HEK293T (cell line): ENCODE measurements at regions not wholly inside any gene's neighbourhood (a gene's known extent, or its start where the extent isn't known, plus 50 kb on each side); places are given as distances from the start of the nearest gene placed in this dataset.

Experiments used
- BHLHE40 ChIP-seq: fragments of 450-650 bp; IDR thresholded peaks from 2 replicates; pipeline ENCODE4 v1.6.1; 2016; ENCODE audit warnings: mild to moderate bottlenecking, moderate library complexity, borderline replicate concordance
- CTBP1 ChIP-seq: fragments of 450-650 bp; IDR thresholded peaks from 2 replicates; pipeline ENCODE4 v1.6.1; 2016; ENCODE audit warnings: borderline replicate concordance
- ELF4 ChIP-seq: fragments of 450-650 bp; IDR thresholded peaks from 2 replicates; pipeline ENCODE4 v1.6.1; 2017; ENCODE audit warnings: antibody characterized with exemption
- FOXA1 ChIP-seq: fragments of 450-650 bp; IDR thresholded peaks from 2 replicates; pipeline ENCODE4 v1.6.1; 2016; ENCODE audit warnings: mild to moderate bottlenecking
- FOXK2 ChIP-seq: fragments of 450-650 bp; IDR thresholded peaks from 2 replicates; pipeline ENCODE4 v1.6.1; 2016; ENCODE audit warnings: mild to moderate bottlenecking
- FOXM1 ChIP-seq: fragments of 450-650 bp; IDR thresholded peaks from 2 replicates; pipeline ENCODE4 v1.6.1; 2017; ENCODE audit warnings: mild to moderate bottlenecking, borderline replicate concordance
- L3MBTL2 ChIP-seq: fragments of 450-650 bp; conservative IDR thresholded peaks from 2 replicates; pipeline ENCODE4 v1.6.1; 2016; ENCODE audit warnings: mild to moderate bottlenecking
- LEF1 ChIP-seq: fragments of 450-650 bp; IDR thresholded peaks from 2 replicates; pipeline ENCODE4 v1.6.1; 2017; ENCODE audit warnings: mild to moderate bottlenecking, borderline replicate concordance
- NFRKB ChIP-seq: fragments of 450-650 bp; IDR thresholded peaks from 2 replicates; pipeline ENCODE4 v1.6.1; 2016; ENCODE audit warnings: mild to moderate bottlenecking, moderate library complexity
- SP1 ChIP-seq: fragments of 450-650 bp; IDR thresholded peaks from 2 replicates; pipeline ENCODE4 v1.6.1; 2017
- SUZ12 ChIP-seq: fragments of 450-650 bp; IDR thresholded peaks from 2 replicates; pipeline ENCODE4 v1.6.1; 2016; ENCODE audit warnings: mild to moderate bottlenecking
- TARDBP ChIP-seq: fragments of 450-650 bp; IDR thresholded peaks from 2 replicates; pipeline ENCODE4 v1.6.1; 2016

DNA sequence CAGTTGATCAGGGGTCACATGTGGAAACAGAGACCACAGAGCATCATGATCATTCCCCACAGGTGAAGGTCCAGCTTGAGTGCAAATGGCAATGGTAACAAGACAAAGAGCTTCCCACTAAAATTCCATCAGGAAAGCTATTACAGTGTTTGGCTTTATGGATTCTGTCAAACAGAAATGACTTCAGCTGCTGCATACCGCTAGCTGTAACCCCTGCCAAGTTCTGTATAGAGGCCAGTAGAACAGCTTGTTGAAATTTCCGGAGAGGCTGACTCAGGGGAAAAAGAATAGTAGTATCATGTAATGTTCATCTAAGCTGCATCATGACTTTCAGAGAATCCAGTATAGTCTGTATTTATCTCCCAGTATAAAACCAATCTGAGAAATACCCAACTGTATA, 1704.7 kb downstream of the SLITRK5 start:
- TF ChIP-seq CTBP1 (no peak), SP1 (no peak), FOXA1 (no peak), NFRKB (no peak), FOXM1 (no peak), BHLHE40 (no peak), SUZ12 (no peak), LEF1 (no peak), FOXK2 (no peak), L3MBTL2 (no peak), ELF4 (no peak), TARDBP (no peak)
